Peyer's patch (tissue), 4 donors: ENCODE measurements at regions not wholly inside any gene's neighbourhood (a gene's known extent, or its start where the extent isn't known, plus 50 kb on each side); places are given as distances from the start of the nearest gene placed in this dataset.

ENCODE experiments used
- DNase-seq, 3 donors: peaks; one replicate each; pipeline ENCODE4 v3.0.0-alpha.2; 2017 to 2019
- H3K27ac ChIP-seq, 4 donors: fragments of 200-600 bp; sonication (generic); one replicate each; pipeline ENCODE4 v1.5.1; 2016 to 2019
- H3K27me3 ChIP-seq, 2 donors: fragments of 200-600 bp; sonication (generic); one replicate each; pipeline ENCODE4 v1.5.1; 2019
- H3K36me3 ChIP-seq, 3 donors: fragments of 200-600 bp; sonication (generic); one replicate each; pipeline ENCODE4 v1.5.1; 2016 to 2019
- H3K4me1 ChIP-seq, 4 donors: fragments of 200-600 bp; sonication (generic); one replicate each; pipeline ENCODE4 v1.5.1; 2016 to 2019
- H3K4me3 ChIP-seq, 4 donors: fragments of 200-600 bp; sonication (generic); 1 replicate in 3 of 4; 2 replicates in 1 of 4; pipeline ENCODE4 v1.5.1; 2016 to 2019; ENCODE audit warnings: mild to moderate bottlenecking in 1 of 4
- H3K9me3 ChIP-seq, 4 donors: fragments of 200-600 bp; sonication (generic); one replicate each; pipeline ENCODE4 v1.5.1; 2016 to 2019; ENCODE audit warnings: mild to moderate bottlenecking in 1 of 4
- CTCF ChIP-seq, 6 experiments: fragments of 450-650 bp in 4 of 6; fragments of 200-600 bp in 2 of 6; sonication (generic) in 1 of 6; IDR thresholded peaks; one replicate each; pipeline ENCODE4 v1.5.1; 2017 to 2019; ENCODE audit warnings: antibody characterized with exemption in 6 of 6, mild to moderate bottlenecking in 3 of 6, moderate library complexity in 1 of 6
- POLR2A ChIP-seq, 2 donors: fragments of 450-650 bp; IDR thresholded peaks; one replicate each; pipeline ENCODE4 v1.5.1; 2017; ENCODE audit warnings: antibody characterized with exemption in 2 of 2, mild to moderate bottlenecking in 2 of 2, moderate library complexity in 2 of 2

DNA sequence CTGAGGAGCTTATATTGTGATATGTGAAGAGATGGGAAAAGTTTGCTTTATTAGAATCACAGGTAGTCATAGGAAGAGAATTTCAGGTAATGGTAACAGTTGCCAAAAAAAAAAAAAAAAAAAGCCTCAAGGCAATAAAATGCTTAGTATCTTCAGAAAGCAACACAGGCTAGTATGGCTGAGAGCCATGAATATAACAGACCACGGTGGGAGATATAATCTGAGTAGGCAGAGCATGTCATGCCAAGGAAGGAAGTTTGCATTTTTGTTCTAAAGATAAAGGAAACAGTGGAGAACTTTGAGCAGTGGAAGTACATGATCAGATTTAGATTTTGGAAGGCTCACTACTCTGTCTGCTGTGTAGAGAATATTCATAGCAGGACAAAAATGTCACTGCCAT is 211.4 kb downstream of the ETS1 start:
- no peaks in the 10 kb centered on the region for H3K36me3 ChIP-seq
- no peak for DNase-seq
- no peaks in the 10 kb centered on the region for H3K4me1 ChIP-seq
- no peak overlapping the region for H3K4me3 ChIP-seq
- H3K27ac ChIP-seq = no peak overlapping the region
- TF ChIP-seq POLR2A (IDR thresholded peaks at IDR 0.05) (no peak), CTCF (IDR thresholded peaks at IDR 0.05) (no peak)
- H3K27me3 ChIP-seq = no peaks in the 10 kb centered on the region
- H3K9me3 ChIP-seq = no peaks in the 10 kb centered on the region

- no peak overlapping the region for H3K27ac ChIP-seq
- TF ChIP-seq POLR2A (IDR thresholded peaks at IDR 0.05) (no peak), CTCF (IDR thresholded peaks at IDR 0.05) (no peak)
- H3K9me3 ChIP-seq = no peaks in the 10 kb centered on the region
- DNase-seq = no peak
- H3K27me3 ChIP-seq = no peaks in the 10 kb centered on the region
- no peaks in the 10 kb centered on the region for H3K36me3 ChIP-seq
- H3K4me3 ChIP-seq = no peak overlapping the region
- no peaks in the 10 kb centered on the region for H3K4me1 ChIP-seq
These were observed 213.3 kb downstream of the ETS1 start for GRCh38 chr11:128374026-128374425.

- Histone ChIP-seq H3K4me3 (no peak overlapping the region), H3K27me3 (no peaks in the 10 kb centered on the region), H3K36me3 (no peaks in the 10 kb centered on the region), H3K9me3 (no peaks in the 10 kb centered on the region), H3K4me1 (no peaks in the 10 kb centered on the region), H3K27ac (no peak overlapping the region)
- DNase-seq = no peak
- TF ChIP-seq POLR2A (IDR thresholded peaks at IDR 0.05) (no peak), CTCF (IDR thresholded peaks at IDR 0.05) (no peak)
These were observed 214.4 kb downstream of the ETS1 start for GRCh38 chr11:128372977-128373376.

DNA sequence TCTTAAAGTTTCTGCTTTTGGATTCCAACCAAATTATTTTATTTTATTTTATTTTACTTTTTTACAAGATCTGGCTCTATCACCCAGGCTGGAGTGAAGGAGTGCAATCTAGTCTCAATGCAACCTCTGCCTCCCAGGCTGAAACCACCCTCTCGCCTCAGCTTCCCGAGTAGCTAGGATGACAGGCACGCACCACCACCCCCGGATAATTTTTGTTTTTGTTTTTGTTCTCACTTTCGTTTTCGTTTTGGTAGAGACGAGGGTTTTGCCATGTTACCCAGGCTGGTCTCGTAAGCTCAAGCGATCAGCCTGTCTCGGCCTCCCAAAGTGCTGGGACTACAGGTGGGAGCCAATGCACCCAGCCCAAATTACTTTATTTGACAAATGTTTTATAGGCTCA is 219.8 kb downstream of the ETS1 start:
- H3K4me1 ChIP-seq = no peaks in the 10 kb centered on the region
- no peaks in the 10 kb centered on the region for H3K27me3 ChIP-seq
- peak in 2 of 3 donors; percentile 47 to 55 for DNase-seq
- H3K4me3 ChIP-seq = no peak overlapping the region
- TF ChIP-seq CTCF (IDR thresholded peaks at IDR 0.05) (no peak), POLR2A (IDR thresholded peaks at IDR 0.05) (no peak)
- H3K27ac ChIP-seq = peak overlapping the region in 1 of 4 donors; percentile 43
- H3K9me3 ChIP-seq = no peaks in the 10 kb centered on the region
- no peaks in the 10 kb centered on the region for H3K36me3 ChIP-seq

- TF ChIP-seq POLR2A (IDR thresholded peaks at IDR 0.05) (no peak), CTCF (IDR thresholded peaks at IDR 0.05) (no peak)
- H3K27ac ChIP-seq = no peak overlapping the region
- H3K4me3 ChIP-seq = no peak overlapping the region
- no peak for DNase-seq
- H3K4me1 ChIP-seq = no peaks in the 10 kb centered on the region
- no peaks in the 10 kb centered on the region for H3K27me3 ChIP-seq
- no peaks in the 10 kb centered on the region for H3K9me3 ChIP-seq
- no peaks in the 10 kb centered on the region for H3K36me3 ChIP-seq
These were observed 222.3 kb downstream of the ETS1 start for GRCh38 chr11:128365044-128365443.

DNA sequence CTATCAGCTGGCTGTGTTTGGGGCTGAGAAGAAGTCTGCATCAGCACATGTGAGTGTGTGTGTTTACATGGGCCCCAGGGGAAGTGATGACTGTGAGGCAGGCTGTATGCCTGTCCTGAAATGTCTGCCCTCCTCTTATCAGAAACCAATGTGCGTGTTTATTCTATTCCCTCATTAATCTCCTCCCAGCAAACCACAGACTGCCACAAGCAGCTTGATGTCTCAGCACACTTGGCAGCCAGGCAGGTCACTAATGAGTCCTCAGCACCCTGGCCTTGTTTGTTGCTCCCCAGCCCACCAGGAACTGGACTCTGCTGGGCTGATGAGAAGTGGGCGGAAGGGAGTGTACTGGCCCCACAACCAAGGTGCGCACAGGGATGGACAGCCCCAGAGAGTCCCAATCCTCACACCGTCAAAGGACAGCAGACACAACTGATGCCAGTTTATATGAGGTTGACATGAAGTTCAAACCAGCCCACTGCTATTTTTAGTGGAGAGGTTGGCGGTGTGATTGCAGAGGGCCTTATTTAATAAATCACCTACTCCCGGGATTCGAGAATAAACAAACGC is 225.8 kb downstream of the ETS1 start:
- TF ChIP-seq POLR2A (IDR thresholded peaks at IDR 0.05) (no peak), CTCF (IDR thresholded peaks at IDR 0.05) (no peak)
- Histone ChIP-seq H3K27me3 (no peaks in the 10 kb centered on the region), H3K9me3 (no peaks in the 10 kb centered on the region), H3K4me1 (no peaks in the 10 kb centered on the region), H3K4me3 (no peak overlapping the region), H3K36me3 (no peaks in the 10 kb centered on the region), H3K27ac (no peak overlapping the region)
- peak in 2 of 3 donors; percentile 37 to 52 for DNase-seq
